Stimulated activated naive CD8-positive, alpha-beta T cell treated with anti-CD3 and anti-CD28 coated beads, Interleukin-15, amount 100 ng/mL, for 72 hours (primary cell): ENCODE measurements at regions not wholly inside any gene's neighbourhood (a gene's known extent, or its start where the extent isn't known, plus 50 kb on each side); places are given as distances from the start of the nearest gene placed in this dataset.
"Not testable (repeated sequence)": the region's sequence is repeated elsewhere in the genome, so short reads cannot be mapped to it uniquely, and the experiment has no call there.

Source experiments
- ATAC-seq: fragments of 150-1000 bp; cut with Tn5 transposase; 2 replicates; pipeline ENCODE4 v1.10.0; 2021; ENCODE audit warnings: mild to moderate bottlenecking, moderate library complexity
- DNase-seq, 2 donors: peaks; one replicate each; pipeline ENCODE4 v3.0.0; 2021 to 2022
- H3K27ac Mint-ChIP-seq, 2 donors: one replicate each; pipeline ENCODE4 v1.8.0; 2022; ENCODE audit warnings: mild to moderate bottlenecking in 2 of 2, mixed read lengths in 2 of 2, moderate library complexity in 2 of 2
- H3K27me3 Mint-ChIP-seq: one replicate; pipeline ENCODE4 v1.8.0; 2022; ENCODE audit warnings: mixed read lengths
- H3K4me1 Mint-ChIP-seq: one replicate; pipeline ENCODE4 v1.8.0; 2022; ENCODE audit warnings: mild to moderate bottlenecking, mixed read lengths
- H3K4me3 Mint-ChIP-seq, 2 donors: one replicate each; pipeline ENCODE4 v1.8.0; 2022; ENCODE audit warnings: mild to moderate bottlenecking in 2 of 2, mixed read lengths in 2 of 2, moderate library complexity in 1 of 2
- H3K9me3 Mint-ChIP-seq, 2 donors: one replicate each; pipeline ENCODE4 v1.8.0; 2022; ENCODE audit warnings: mixed read lengths in 2 of 2

DNA sequence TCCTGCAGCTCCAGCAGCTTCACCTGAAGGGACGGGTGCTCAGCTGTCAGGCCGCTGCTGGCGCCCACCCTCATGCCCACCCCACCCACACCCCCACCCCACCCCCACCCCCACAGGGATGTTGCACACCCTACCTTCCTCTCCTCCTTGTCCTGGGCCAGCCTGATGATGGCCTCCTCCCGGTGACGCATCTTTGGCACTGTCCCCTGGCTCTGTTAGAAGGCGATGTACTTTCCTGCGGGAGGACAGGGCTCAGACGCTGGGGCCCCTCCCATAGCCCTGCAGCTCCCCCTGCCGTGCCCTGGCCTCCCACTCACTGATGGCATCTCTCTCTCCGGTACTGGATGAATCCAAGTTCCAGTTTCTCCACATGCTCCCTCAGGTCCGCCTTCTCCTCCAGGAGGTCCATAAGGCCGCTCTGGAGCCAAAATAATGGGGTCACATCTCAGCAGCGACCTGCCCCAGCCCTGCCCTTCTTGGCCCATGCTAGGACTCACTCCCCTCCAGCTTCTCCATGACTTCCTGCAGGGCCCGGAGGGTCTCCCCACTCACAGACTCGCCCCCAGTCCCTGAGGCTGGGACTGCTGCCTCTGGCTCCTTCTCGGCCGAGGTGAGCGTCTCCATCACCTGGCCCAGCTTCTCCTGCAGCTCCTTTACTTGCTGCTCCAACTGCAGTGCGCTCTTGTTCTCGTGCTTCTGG lies 55.2 kb downstream of the GOLGA8B start:
- not testable (repeated sequence) for H3K4me1 Mint-ChIP-seq, H3K9me3 Mint-ChIP-seq, H3K27ac Mint-ChIP-seq

DNA sequence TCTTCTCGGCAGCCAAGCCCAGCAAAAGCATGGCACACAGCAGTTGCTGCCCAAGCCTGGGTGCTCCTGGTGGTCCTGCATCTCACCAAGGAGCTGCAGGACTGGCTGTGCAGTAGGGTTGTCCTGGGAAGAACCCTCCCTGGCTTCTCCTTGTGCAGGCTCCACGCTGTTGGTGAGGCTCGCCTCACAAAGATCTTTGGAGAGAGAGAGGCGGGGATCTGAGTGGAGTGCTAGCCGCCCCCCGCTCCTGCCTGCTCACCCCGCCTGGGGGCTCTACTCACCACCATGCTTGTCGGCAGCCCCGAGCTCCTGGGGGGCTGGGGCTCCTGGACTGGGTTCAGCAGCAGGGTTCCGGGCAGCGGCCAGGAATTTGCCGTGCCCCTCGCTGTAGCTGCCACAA lies 55.8 kb downstream of the GOLGA8B start:
- not testable (repeated sequence) for H3K4me1 Mint-ChIP-seq, ATAC-seq, H3K9me3 Mint-ChIP-seq, H3K27me3 Mint-ChIP-seq, H3K27ac Mint-ChIP-seq, H3K4me3 Mint-ChIP-seq, DNase-seq

More for the DNA sequence above, 55.2 kb downstream of the GOLGA8B start:
- ATAC-seq, DNase-seq, H3K27me3 Mint-ChIP-seq, H3K4me3 Mint-ChIP-seq: not testable (repeated sequence)

GRCh38 chr15:34523849-34524248 lies 59.6 kb downstream of the GOLGA8B start:
- H3K27ac Mint-ChIP-seq, H3K4me1 Mint-ChIP-seq, H3K4me3 Mint-ChIP-seq, H3K9me3 Mint-ChIP-seq, DNase-seq: not testable (repeated sequence)
- H3K27me3 Mint-ChIP-seq = peaks cover 12% of the 10 kb centered on the region
- ATAC-seq = peak; percentile 58

DNA sequence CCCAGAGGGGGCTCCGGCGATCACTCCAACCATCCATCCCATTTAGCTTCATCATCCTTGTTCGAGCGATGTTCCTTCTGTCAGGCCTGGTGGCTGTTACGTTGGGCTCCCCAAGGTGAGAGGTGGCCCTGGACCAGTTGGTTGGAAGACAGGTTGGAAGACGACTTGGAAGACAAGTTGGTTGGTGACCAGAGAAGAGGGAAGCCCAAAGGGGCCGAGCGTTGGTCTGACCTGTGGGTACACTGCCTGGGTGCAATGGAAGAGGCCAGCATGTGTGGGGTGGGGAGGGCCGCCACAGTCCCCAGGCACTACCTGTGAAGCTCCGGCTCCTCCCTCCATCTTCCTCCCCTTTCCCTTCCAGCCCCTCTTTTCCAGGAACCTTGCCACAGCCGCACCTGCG lies 60.9 kb downstream of the GOLGA8B start:
- H3K27me3 Mint-ChIP-seq = peaks cover 12% of the 10 kb centered on the region
- not testable (repeated sequence) for ATAC-seq, H3K9me3 Mint-ChIP-seq, H3K4me1 Mint-ChIP-seq, H3K4me3 Mint-ChIP-seq, DNase-seq, H3K27ac Mint-ChIP-seq

GRCh38 chr15:34521802-34522485 lies 61.5 kb downstream of the GOLGA8B start:
- H3K4me3 Mint-ChIP-seq, H3K27ac Mint-ChIP-seq, H3K4me1 Mint-ChIP-seq, DNase-seq, H3K9me3 Mint-ChIP-seq, ATAC-seq: not testable (repeated sequence)
- peaks cover 12% of the 10 kb centered on the region for H3K27me3 Mint-ChIP-seq

DNA sequence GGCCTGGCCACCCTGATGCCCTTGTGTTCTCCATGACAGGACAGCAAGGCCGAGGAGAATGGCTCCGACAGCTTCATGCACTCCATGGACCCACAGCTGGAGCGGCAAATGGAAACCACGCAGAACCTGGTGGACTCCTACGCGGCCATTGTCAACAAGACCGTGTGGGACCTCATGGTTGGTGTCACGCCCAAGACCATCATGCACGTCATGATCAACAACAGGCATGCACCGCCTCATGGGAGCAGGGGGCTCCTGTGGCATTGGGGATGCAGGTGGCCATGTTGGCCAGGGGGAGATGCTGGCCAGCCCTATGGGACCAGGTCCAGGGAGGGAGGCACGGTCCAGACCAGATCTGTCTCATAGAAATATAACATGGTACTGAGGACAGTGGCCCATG lies 62.9 kb downstream of the GOLGA8B start:
- Mint-ChIP-seq H3K27ac (no peak overlapping the region), H3K4me3 (no peak overlapping the region), H3K27me3 (peaks cover 26% of the 10 kb centered on the region), H3K4me1 (peaks cover under 1% of the 10 kb centered on the region), H3K9me3 (no peaks in the 10 kb centered on the region)
- no peak for DNase-seq
- no peak for ATAC-seq

DNA sequence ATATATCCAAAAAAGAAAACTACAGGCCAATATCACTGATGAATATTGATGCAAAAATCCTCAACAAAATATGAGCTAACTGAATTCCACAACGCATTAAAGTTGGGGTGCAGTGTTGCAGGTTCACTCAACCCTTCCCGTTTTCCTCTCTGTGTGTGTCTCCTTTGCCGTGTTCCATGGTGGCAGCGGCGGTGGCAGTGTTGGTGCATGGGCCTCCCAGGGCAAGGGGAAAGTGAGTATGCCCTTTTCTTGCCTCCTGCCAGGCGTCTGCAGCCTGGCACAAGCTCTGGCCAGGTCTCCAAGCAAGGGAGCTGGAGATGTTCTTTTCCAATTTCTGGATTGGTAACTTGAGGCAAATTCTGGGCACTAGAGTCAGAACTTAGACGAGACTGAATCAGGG lies 63.4 kb downstream of the GOLGA8B start:
- H3K27ac Mint-ChIP-seq, H3K9me3 Mint-ChIP-seq, DNase-seq, ATAC-seq, H3K4me3 Mint-ChIP-seq, H3K4me1 Mint-ChIP-seq: not testable (repeated sequence)
- peaks cover 32% of the 10 kb centered on the region for H3K27me3 Mint-ChIP-seq

GRCh38 chr15:34514251-34514670 lies 69.2 kb downstream of the GOLGA8B start:
- peak overlapping the region; percentile 94 to 95 for H3K4me3 Mint-ChIP-seq
- peak overlapping the region; percentile 27 to 91 for H3K27ac Mint-ChIP-seq
- DNase-seq (peak in 1 of 2 donors; percentile 50), ATAC-seq (peak; percentile 79)
- no peaks in the 10 kb centered on the region for H3K9me3 Mint-ChIP-seq
- H3K4me1 Mint-ChIP-seq = peaks cover 29% of the 10 kb centered on the region
- peaks cover 58% of the 10 kb centered on the region for H3K27me3 Mint-ChIP-seq

DNA sequence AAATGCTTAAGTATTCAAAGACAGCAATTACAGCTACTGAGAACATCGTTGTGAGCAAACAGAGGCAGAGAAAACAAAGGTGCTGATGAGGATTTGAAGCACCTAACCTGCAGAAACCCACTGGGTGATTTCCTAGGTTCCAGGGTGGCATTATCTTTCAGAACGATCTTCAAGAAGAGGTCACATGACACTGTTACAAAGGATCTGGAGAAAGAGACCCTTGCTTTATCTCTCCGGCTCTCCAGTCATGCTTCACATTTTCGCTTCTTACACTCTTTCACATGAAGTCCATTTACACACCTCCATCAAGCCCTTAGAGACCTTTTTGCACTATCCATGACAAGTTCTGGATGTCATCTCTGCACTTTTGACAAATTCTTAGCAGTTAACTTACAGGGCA lies 70.8 kb downstream of the GOLGA8B start:
- DNase-seq = no peak
- ATAC-seq = no peak
- H3K27me3 Mint-ChIP-seq = peaks cover 60% of the 10 kb centered on the region
- peak overlapping the region; percentile 94 to 95 for H3K4me3 Mint-ChIP-seq
- no peaks in the 10 kb centered on the region for H3K9me3 Mint-ChIP-seq
- peaks cover 29% of the 10 kb centered on the region for H3K4me1 Mint-ChIP-seq
- H3K27ac Mint-ChIP-seq = no peak overlapping the region

DNA sequence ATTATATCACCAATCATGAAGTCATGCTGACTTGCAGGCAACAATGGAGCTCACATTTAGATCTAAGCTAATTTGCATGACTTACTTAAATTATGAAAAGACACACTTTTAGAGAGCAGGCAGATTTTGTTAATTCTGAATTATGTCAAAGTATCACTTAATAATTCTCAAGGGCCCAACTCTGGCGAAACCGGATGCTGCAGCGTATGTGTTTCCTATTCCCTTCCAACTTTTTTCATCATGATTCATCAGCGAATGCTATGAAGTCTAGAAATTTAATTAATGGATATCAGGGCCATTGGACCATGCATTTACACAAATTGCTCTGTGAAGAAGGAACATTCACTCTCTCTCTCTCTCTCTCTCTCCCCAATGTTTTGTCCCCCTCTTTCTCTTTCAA lies 63.5 kb upstream of the GOLGA8A start:
- no peak overlapping the region for H3K27ac Mint-ChIP-seq
- no peaks in the 10 kb centered on the region for H3K9me3 Mint-ChIP-seq
- peaks cover under 1% of the 10 kb centered on the region for H3K4me1 Mint-ChIP-seq
- ATAC-seq = no peak
- no peak overlapping the region for H3K4me3 Mint-ChIP-seq
- peaks cover 69% of the 10 kb centered on the region for H3K27me3 Mint-ChIP-seq
- DNase-seq = no peak

- ATAC-seq (no peak), DNase-seq (no peak)
- Mint-ChIP-seq H3K27me3 (peaks cover 81% of the 10 kb centered on the region), H3K9me3 (peaks cover 5 to 6% of the 10 kb centered on the region in 2 donors), H3K4me3 (peak overlapping the region in 1 of 2 donors; percentile 57), H3K27ac (no peak overlapping the region), H3K4me1 (peaks cover 19% of the 10 kb centered on the region)
Observed at GRCh38 chr15:34496207-34496995, 58.8 kb upstream of the GOLGA8A start.

- not testable (repeated sequence) for H3K27ac Mint-ChIP-seq, H3K9me3 Mint-ChIP-seq, DNase-seq
- peak overlapping the region; percentile 37 to 69 for H3K4me3 Mint-ChIP-seq
- ATAC-seq = peak; percentile 28
- H3K4me1 Mint-ChIP-seq = peaks cover 20% of the 10 kb centered on the region
- H3K27me3 Mint-ChIP-seq = peaks cover 83% of the 10 kb centered on the region
Observed at GRCh38 chr15:34495707-34496106, 58.1 kb upstream of the GOLGA8A start.

DNA sequence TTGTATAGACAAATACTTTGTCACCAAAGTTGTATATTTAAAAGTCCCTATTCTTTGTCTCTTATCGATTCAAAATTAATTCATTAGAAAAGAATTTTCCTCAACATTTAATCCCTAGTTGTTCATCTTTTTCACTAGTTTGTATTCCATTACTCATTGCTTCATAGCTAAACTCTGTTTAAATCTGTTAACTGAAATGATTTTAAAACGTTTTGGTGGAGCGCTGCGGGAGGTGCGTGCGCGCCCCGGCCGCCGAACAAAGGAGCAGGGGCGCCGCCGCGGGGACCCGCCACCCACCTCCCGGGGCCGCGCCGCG lies 56.4 kb upstream of the GOLGA8A start:
- DNase-seq (no peak), ATAC-seq (no peak)
- Mint-ChIP-seq H3K4me1 (peaks cover 25% of the 10 kb centered on the region), H3K4me3 (peak overlapping the region; percentile 22 to 69), H3K9me3 (peaks cover 5 to 8% of the 10 kb centered on the region in 2 donors), H3K27me3 (peaks cover 83% of the 10 kb centered on the region), H3K27ac (no peak overlapping the region)

DNA sequence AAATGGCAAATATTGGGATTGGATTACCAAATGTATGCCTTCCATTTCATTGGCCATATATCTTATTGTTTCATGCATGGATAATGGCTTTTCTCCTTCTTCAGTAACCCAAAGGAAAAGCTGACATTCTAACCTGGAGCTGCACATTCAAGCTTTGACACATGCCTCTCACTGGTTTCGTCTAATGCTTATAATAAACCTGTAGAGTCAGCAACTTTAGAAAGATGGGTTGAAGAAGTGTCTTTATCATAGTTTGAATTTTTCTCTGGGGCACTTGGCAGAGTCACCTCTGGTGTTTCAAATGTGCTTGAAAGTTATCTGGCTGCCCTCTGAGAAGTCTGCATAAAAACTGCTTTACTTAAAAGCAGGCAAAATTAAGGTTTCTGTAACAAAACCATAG lies 55.4 kb upstream of the GOLGA8A start:
- Mint-ChIP-seq H3K27ac (no peak overlapping the region), H3K4me3 (no peak overlapping the region), H3K9me3 (peaks cover 5 to 8% of the 10 kb centered on the region in 2 donors), H3K4me1 (peaks cover 25% of the 10 kb centered on the region), H3K27me3 (peaks cover 89% of the 10 kb centered on the region)
- ATAC-seq (no peak), DNase-seq (no peak)

GRCh38 chr15:34491488-34491887 lies 53.9 kb upstream of the GOLGA8A start:
- ATAC-seq = not testable (repeated sequence)

More at GRCh38 chr15:34491488-34491887, 53.9 kb upstream of the GOLGA8A start:
- H3K4me3 Mint-ChIP-seq, DNase-seq, H3K9me3 Mint-ChIP-seq, H3K27ac Mint-ChIP-seq: not testable (repeated sequence)
- H3K27me3 Mint-ChIP-seq = peaks cover 88% of the 10 kb centered on the region
- H3K4me1 Mint-ChIP-seq = peaks cover 25% of the 10 kb centered on the region
